Dermis microvascular lymphatic vessel endothelial cell (primary cell): ENCODE measurements at regions not wholly inside any gene's neighbourhood (a gene's known extent, or its start where the extent isn't known, plus 50 kb on each side); places are given as distances from the start of the nearest gene placed in this dataset.
"Not testable (repeated sequence)": the region's sequence is repeated elsewhere in the genome, so short reads cannot be mapped to it uniquely, and the experiment has no call there.

Experiments
- DNase-seq, 2 donors: peaks; one replicate each; pipeline versions ENCODE4 v3.0.0 to v3.0.0-alpha.2; 2010; ENCODE audit warnings: low read depth in 2 of 2

GRCh38 chr5:29191269-29192048 lies 2002.0 kb upstream of the CDH6 start:
- DNase-seq: not testable (repeated sequence)

- DNase-seq: not testable (repeated sequence)
These were observed 2003.1 kb upstream of the CDH6 start for GRCh38 chr5:29190398-29190797.

- DNase-seq: not testable (repeated sequence)
These were observed 2007.1 kb upstream of the CDH6 start for GRCh38 chr5:29186380-29186779.

DNA sequence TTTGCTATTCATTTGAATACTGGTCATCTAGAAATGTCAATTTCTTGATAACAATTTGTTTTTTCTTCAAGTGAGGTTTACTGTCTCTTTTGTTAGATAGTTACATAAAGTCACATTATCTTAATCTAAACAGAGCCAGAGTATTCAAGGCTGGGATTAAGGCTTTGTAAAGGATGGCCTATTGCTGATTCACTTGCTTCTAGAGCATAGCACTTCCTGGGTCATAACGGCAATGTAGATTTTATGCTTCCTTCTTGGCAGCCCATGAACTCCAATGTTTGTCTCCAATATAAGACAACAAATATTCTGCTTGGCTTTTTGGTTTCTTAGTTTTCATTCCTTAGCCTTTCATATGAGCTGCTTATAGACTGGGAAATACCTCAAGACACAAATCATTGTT lies 2007.9 kb upstream of the CDH6 start:
- no peak for DNase-seq

DNA sequence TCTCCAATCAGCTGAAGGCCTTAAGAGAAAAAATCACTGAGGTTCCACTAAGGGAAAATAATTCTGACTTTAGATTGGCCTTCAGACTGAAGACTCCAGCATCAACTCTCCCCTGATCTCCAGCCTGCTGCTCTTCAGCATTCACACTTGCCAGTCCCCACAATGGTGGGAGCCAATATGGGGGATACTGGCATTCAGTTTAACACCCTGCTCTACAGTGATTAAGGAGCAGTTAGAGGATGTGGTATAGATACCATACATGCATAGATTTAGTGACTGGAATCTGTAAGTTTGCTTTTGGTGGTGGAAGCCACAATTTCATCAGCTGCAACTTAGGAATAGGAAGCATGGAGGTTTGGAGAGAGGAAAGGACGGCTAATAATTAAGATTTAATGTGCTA lies 2017.7 kb upstream of the CDH6 start:
- no peak for DNase-seq

DNA sequence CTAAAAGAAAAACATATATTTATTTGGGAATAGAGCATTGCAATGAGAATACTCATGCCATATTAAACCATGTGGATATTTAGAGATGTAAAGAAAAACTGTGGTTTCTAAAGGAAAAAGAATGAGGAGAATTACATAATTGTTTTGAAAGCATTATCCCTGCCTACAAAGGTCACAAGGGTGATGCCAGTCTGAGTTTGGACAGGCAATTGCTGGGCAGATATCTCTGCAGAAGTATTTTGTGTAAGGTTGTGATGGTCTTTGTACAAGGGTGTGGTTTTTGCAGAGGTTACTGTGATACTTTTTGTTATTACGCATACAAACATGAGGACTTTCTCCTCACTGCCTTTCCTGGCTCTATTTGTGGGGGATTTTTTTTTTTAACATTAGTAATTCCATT lies 2022.9 kb upstream of the CDH6 start:
- DNase-seq: no peak

GRCh38 chr5:29169886-29170285 lies 2023.6 kb upstream of the CDH6 start:
- no peak for DNase-seq

GRCh38 chr5:29162297-29162696 lies 2031.2 kb upstream of the CDH6 start:
- no peak for DNase-seq

DNA sequence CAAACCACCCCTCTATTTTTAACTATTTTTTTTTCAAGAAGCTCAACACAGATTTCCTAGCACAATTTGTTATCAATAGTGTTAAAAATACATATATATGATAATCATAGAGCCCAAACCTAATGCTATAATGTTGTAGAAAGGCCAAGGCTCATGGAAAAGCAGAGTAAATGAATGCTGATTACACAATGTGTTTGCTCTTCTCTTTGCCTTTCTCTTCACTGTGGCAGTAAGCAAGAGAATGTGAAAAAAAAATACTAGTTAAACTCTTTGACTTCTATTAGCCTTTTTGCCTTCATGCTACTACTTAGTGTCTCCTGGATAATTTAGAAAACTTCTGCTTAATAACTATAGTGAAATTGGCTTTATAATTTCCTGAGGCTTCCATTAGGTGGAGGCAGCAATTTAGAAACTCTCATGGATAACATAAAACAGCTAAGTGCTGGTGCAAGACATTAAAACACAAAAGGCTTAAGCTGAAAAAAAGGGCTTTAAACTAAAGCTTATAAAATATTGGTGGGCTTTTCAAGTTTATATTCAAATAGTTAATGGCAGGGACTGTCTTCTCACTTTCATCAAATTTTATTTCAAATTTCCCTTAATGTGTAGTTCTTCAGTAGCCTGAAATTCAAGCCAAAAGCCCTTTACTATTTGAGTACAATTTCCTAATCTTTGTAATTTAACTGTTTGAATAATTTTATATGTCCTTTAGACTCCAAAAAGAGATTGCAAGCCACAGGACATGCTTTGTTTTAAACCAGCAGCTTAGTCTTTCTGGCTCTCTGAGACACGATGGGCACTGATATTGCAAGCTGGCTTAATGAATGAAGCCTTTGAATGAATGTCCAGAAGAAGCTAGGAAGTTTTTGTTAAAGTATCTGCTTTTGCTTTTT lies 2031.8 kb upstream of the CDH6 start:
- no peak for DNase-seq

GRCh38 chr5:29157975-29158374 lies 2035.5 kb upstream of the CDH6 start:
- no peak for DNase-seq

GRCh38 chr5:29150840-29151239 lies 2042.6 kb upstream of the CDH6 start:
- DNase-seq: no peak

GRCh38 chr5:29148581-29148980 lies 2044.9 kb upstream of the CDH6 start:
- DNase-seq: no peak

GRCh38 chr5:29148073-29148472 lies 2045.4 kb upstream of the CDH6 start:
- DNase-seq: no peak

DNA sequence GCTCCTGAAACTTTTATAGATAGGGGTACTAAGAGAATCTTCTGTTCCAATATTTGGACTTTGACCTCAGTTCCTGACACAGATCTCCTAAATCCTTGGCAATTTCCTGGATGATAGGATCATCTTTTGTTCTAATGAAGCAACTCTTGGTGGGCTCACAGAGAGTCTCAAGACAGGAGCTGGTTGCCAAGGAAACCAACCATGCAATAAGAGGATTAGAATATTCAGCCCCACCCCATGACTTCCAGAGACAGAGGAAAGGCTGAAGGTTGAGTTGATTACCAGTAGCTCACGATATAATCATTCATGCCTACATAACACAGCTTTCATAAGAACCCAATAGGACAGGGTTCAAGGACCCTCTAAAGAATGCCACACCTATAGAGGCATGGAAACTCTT lies 2050.2 kb upstream of the CDH6 start:
- DNase-seq: no peak

GRCh38 chr5:29134418-29134817 lies 2059.1 kb upstream of the CDH6 start:
- no peak for DNase-seq

- no peak for DNase-seq
These were observed 2062.2 kb upstream of the CDH6 start for GRCh38 chr5:29131285-29131684.

DNA sequence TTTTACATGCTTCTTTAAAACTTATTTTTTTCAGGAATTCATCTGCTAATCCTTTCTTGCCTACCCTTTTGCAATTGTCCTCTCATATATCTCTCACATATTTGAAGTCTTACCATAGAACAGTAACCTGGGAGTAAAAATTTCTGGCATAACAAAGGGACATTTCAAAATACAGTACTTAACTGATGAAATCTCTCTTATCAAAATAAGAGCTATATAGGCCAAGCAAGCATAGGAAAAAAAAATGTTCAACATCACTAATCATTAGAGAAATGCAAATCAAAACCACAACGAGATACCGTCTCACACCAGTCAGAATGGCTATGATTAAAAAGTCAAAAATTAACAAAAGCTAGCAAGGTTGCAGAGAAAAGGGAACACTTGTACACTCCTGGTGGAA lies 2062.7 kb upstream of the CDH6 start:
- no peak for DNase-seq

- not testable (repeated sequence) for DNase-seq
These were observed 2065.8 kb upstream of the CDH6 start for GRCh38 chr5:29127524-29128156.

DNA sequence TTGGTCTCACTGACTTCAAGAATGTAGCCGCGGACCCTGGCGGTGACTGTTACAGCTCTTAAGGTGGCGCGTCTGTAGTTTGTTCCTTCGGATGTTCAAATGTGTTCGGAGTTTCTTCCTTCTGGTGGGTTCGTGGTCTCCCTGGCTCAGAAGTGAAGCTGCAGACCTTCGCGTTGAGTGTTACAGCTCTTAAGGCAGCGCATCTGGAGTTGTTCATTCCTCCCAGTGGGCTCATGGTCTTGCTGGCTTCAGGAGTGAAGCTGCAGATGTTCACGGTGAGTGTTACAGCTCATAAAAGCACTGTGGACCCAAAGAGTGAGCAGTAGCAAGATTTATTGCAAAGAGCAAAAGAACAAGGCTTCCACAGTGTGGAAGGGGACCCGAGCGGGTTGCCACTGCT lies 2067.0 kb upstream of the CDH6 start:
- not testable (repeated sequence) for DNase-seq

GRCh38 chr5:29122306-29122705 lies 2071.2 kb upstream of the CDH6 start:
- DNase-seq: no peak

DNA sequence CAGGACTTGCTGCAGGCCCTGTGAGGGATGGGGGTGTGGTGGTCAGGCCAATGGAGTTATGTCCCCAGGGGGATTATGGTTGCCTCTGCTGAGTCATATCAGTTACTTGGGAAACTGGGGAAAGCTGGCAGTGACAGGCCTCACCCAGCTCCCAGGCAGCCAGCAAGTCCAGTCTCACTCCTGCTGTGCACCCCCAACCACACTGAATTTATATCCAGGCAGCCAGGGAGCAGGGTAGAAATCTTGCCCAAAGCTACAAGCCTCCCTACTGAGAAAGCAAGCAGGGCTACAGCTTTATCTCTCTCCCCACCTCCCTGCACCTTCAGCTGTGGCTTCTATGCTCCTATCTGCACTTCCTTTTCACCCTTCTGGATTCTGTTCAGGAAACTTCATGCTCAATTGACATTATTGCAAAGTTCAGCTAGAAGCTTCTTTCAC lies 2076.0 kb upstream of the CDH9 start:
- DNase-seq: no peak

DNA sequence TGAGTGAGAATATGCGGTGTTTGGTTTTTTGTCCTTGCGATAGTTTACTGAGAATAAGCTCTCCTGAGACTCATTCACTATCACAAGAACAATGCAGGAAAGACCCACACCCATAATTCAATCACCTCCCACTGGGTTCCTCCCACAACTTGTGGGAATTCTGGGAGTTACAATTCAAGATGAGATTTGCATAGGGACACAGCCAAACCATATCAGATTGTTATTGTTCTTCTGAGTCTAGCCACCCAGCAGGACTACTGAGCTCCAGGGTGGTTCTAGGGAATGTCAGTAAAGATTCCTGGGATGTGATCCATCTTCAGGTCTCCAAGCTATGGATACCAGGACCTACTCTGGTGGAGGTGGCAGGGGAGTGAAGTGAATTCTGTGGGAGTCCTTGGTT lies 2075.1 kb upstream of the CDH9 start:
- DNase-seq: no peak
